OCI-LY7 (cell line): ENCODE measurements at regions not wholly inside any gene's neighbourhood (a gene's known extent, or its start where the extent isn't known, plus 50 kb on each side); places are given as distances from the start of the nearest gene placed in this dataset.

Experiments used
- EZH2phosphoT487 ChIP-seq: fragments of 200-600 bp; sonication (generic); IDR thresholded peaks from 2 replicates; pipeline ENCODE4 v1.6.1; 2018; ENCODE audit warnings: low read depth, borderline replicate concordance, mild to moderate bottlenecking, mixed run types, antibody characterized with exemption, low read length, moderate library complexity, mixed read lengths
- TF ChIP-seq, protein P1 (sequence below): fragments of 200-600 bp; sonication (generic); conservative IDR thresholded peaks from 2 replicates; pipeline ENCODE4 v1.5.1; 2014; ENCODE audit warnings: mild to moderate bottlenecking, antibody characterized with exemption, low read length, moderate library complexity, mixed read lengths

- TF ChIP-seq, protein P1, sequence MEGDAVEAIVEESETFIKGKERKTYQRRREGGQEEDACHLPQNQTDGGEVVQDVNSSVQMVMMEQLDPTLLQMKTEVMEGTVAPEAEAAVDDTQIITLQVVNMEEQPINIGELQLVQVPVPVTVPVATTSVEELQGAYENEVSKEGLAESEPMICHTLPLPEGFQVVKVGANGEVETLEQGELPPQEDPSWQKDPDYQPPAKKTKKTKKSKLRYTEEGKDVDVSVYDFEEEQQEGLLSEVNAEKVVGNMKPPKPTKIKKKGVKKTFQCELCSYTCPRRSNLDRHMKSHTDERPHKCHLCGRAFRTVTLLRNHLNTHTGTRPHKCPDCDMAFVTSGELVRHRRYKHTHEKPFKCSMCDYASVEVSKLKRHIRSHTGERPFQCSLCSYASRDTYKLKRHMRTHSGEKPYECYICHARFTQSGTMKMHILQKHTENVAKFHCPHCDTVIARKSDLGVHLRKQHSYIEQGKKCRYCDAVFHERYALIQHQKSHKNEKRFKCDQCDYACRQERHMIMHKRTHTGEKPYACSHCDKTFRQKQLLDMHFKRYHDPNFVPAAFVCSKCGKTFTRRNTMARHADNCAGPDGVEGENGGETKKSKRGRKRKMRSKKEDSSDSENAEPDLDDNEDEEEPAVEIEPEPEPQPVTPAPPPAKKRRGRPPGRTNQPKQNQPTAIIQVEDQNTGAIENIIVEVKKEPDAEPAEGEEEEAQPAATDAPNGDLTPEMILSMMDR: no peak
- no peak for TF ChIP-seq EZH2phosphoT487
Observed at GRCh38 chr2:180753809-180754761, 226.3 kb upstream of the UBE2E3 start.
